ENCODE measurements at regions not wholly inside any gene's neighbourhood (a gene's known extent, or its start where the extent isn't known, plus 50 kb on each side); places are given as distances from the start of the nearest gene placed in this dataset.

DNA sequence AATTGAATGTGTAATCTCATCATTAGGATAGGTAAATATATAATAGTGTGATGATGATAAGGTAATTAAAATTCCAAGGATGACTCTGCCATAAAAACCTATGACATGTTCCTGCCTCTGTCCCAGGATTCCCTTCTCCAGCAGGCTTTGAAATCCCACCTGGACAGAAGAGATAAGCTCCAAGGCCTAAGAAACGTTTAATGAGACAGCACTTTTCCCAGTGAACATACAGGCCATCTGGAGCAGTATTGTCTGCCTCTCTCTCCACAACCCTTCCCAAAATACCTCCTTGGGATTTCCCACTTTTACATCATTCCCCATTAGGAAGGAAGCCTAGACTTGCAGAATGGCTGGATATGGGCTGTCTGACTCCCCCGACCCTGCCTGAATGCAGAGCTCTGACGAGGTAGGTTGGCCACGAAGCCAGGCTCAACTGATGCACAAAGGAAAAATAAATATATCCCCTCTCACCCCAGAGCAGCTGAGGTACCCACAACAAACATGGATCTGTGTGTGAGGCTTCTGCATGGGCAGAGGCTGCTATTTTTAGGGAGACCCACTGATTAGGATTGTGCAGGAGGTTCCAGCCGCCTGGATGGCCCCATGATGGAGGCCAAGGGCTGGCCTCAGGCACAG is 71.0 kb downstream of the TMPRSS5 start:
- DNase-seq: no peak

DNA sequence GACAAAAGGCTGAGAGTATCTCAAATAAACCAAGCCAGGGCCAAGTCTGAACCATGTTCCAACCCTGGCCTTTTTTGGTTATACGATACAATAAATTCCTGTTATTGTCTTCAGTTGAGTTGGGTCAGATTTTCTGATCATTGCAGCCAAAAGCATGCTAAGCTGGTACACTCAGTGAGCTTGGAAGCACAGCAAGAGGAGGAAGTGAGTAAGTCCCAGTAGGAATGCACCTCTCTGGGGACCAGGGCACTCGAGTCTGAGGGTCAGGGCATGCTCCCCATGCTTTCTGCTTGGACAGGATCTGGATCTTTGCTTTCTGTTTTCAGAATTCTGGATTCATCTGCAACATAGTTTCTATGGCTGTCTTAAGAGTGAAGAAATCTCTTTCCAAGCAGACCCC is 73.1 kb downstream of the TMPRSS5 start:
- DNase-seq: no peak

DNA sequence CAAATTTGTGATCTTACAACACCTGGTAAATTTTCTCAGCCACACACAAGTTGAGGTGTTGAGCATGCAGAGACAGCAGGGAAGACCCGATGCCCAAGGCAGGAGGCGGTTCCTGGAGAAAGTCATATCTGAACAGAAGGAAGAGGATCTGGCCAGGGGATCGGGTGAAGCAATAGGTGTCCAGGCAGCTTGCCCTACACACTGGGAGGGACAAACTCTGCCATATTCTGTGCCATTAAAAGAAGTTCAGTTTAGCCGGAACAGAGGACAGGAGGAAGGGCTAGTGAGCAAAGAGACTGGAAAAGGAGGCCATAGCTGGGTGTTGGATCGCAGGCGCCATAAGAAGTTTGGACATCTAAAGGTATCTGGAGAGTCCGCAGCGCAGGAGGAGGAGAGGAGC is 76.5 kb downstream of the TMPRSS5 start:
- no peak for DNase-seq

DNA sequence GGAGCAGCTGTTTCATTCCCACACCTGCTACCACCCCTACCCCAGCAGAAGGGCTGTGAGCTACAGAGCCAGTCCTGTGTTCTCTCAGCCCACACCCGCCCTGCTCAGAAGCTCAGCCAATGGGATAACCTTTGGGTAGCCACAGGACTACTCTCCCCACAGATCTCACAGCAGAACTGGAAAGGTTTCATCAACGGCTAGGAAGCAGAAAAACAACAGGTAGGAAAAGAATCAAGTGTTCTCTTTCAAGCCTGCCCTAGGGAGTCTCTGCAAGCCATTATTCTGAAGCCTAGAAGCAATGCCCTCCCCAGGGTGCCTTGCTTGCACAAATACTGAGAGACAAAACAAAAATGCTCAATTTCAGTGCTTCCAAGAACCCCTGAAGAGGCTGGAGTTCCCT is 77.2 kb downstream of the TMPRSS5 start:
- no peak for DNase-seq

DNA sequence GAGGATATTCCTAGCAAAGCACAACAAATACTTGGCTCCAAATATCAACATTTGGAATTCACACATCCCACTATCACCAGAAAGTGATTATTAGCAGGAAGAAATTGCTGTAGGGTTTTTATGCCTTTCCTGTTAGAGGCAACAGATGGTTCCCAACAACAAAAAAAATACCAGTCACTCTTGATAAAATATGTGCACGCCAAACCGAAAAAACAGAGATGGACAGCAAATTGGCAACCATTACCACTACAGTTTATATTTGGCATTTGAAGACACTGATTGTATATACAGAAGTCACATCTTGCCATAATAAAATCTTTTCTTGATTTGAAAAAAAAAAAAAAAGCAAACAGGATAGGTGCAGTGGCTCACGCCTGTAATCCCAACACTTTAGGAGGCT is 78.2 kb downstream of the TMPRSS5 start:
- DNase-seq: no peak

DNA sequence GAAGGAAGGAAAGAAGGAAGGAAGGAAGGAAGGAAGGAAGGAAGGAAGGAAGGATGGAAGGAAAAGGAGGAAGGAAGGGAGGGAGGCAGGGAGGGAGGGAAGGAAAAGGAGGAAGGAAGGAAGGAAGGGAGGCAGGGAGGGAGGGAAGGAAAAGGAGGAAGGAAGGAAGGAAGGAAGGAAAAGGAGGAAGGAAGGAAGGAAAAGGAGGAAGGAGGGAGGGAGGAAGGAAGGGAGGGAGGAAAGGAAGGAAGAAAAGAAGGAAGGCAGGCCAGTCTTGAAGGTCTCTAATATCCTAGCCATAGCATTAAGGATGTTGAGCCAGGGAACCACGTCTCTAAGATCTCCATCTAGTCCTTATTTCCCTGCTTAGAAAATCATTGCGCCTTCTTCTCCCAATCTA is 78.8 kb downstream of the TMPRSS5 start:
- DNase-seq: no peak

DNA sequence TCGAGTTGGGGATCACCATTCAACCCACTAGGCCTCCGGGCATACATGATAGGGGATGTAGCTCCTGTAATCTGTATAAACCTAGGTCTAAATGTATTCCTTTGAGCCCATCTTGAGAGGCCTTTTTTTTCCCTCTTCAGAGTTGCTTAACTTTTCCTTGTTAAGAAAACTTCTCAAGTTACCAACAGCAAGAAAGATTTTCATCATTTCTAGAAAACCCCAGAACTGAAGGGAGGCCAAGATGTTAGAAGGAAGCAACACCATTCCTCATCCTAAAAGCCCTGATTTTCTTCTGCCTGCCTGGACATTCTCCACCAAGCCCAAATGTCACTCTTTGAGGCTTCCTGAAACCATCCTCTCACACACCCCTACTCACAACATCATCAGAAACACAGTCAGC is 79.4 kb downstream of the TMPRSS5 start:
- DNase-seq: no peak

DNA sequence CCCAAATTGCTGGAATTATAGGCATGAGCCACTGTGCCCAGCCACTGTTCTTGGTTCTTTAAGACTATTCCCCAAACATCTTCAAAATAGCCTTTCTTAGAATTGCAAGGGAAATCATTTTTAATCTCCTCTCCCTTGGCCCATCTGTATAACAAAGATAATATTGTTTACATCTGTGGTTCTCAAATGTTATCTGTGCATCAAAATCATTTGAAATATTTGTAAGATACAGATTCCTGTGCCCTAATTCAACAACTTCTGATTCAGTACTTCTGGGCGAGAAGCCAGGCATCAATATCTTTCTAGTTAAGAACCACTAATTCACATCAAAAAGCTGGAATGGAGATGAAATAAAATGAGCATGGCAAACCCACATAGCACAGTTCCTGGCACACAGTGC is 83.0 kb downstream of the TMPRSS5 start:
- no peak for DNase-seq

DNA sequence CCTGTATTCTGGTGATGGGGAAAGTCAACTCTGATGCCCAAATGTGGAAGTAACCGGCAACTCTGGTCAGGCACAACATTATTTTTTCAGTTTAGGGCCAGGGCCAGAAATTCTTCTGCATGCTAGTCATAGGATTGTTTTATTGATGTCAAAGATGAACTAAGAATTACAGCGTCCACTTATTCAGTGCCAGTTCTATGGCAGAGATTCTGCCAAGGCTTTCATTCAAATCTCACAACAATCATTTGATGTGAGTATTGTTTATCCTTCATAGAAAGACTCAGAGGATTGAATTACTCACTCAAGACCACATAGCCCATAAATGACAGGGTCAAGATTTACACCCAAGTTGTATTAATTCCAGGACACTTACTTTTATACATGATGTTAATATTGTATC is 87.7 kb downstream of the TMPRSS5 start:
- DNase-seq: no peak

DNA sequence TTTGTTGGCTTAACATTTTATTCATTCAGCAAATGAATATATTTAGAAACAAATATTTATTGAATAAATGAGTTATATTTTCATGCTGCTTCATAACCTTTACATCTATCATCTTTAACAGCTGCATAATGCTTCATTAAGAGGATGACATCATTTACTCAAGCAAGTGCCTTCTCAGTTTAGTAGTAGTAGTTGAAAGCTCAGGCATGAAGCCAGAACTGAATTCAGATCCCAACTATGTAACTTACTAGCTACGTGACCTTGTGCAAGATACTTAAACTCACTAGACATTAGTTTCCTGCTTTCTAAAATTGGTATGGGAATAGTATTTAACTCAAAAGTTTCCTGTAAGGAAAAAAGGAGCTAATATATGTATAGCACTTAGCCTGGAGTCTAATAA is 90.3 kb downstream of the TMPRSS5 start:
- no peak for DNase-seq

DNA sequence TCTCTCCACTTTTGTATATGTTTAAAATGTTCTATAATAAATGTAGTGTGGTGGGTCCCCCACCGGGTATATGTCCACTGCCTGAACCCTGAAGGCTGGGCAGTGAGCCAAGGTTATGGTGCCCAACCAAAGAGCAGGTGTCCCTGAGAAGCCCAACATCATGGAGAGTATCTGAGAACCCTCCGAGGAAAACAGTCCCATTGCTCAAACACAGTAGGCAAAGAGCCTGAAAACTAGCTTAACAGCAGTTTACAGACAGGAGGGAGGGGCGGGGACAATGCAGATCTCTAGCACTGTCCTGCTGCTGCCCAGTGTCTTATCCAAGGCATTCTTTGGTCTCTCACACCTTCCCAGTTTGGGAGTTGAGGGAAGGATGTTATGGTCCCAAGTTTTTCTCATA is 91.0 kb downstream of the TMPRSS5 start:
- no peak for DNase-seq

DNA sequence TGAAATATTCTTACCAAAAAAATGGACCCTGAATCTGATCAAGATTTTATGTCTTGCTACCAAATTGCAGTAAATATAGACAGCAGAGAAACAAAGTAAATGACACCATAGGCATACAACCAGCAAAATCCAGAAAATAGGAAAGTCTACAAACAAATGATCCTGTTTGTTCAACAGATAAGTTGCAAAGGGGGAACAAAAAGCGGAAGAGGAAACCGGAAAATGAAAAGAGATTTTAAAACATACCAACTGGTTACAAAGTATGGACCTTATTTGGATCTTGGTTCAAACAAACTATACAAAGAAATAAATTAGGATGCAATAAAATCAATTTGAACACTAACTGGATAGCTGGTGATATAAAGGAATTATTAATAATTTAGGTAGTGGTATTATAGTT is 92.0 kb downstream of the TMPRSS5 start:
- DNase-seq: no peak

DNA sequence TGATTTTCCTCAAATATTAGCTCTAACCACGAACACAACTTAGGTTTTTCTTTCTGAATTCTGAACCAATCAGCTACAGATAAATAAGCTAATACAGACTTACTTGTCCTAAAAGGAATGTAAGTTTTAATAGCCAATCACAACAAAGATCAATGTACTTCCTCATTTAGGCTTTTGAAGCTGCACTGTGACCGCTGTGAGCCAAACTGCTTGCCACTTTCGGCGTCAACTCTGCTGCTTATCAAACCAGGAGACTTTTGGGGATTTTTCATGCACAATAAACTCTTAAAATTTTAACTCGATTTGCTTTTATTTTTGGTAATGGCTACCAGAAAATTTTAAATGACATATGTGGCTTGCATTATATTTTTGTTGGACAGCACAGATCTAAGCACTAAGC is 92.5 kb downstream of the TMPRSS5 start:
- no peak for DNase-seq

DNA sequence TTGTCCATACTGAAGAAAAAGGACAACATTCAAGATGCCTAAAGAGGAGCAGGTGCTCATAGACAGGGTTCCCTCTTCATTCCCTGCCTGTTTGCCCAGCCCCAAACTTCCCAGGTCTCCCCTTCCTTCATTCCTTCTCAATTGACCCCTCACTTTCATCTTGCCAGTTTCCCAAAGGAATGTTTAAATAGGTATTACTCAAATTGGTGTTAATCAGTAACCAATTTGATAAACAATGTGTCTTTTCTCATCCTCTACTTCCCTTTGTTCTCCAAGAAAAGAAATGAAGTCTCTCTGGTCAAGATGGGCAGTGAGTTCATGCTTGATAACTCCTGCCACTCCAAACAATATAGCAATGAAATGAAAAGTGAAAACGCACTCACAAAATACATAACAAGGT is 101.9 kb downstream of the TMPRSS5 start:
- no peak for DNase-seq

DNA sequence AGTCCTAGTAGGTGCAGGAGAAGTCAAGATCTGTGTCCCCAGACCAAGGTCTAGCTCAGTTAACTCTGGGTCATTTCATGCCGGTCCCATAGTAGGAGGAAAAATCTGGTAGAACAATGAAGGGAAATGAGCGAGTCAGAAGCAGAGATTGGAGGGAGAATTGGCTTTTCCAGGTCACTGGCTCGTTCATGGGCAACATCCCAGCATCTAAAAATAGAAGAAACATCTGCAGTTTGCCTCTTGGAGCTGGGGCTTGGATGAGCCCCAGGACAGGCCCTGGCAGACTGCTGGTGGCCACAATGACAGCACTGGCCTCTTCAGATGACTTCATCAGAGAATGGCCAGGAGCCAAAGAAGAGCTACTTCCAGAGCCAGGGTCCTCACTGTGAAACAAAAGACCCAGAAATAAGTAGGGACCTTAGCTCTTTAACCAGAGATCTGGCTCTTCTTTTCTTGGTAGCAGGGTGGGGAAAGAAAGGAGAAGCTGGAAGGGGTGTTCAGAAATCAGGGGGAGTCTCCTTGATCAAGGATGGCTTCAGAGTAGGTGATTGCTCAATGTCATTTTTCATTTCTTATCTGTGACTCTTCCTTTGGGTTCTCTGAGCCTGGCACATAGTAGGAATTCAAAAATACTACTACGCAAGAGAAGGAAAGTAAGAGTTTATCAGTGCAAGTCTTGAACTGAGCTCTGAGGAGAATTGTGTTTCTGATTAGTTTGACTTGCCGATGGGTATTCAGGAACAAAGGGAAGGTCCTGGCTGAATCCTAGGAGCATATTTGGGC is 102.6 kb downstream of the TMPRSS5 start:
- DNase-seq: no peak

DNA sequence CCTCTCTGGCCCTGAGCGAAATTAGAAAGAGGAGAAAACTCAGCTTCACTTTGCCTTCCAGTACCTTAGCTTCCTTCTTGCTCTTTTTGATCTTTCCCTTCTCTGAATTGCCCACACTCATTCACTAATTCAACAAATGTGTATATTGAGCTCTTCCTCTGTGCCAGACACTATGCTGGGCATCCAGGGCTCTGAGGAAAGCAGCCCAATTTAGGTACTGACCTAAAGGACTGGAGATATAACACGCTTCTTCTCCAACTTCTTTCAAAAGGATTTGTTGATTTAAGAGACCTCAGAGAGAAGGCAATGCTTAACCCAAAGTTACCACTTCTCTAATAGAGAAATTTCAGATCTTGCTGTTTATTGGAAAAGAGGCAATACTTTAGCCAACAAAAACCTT is 103.6 kb downstream of the TMPRSS5 start:
- DNase-seq: no peak

DNA sequence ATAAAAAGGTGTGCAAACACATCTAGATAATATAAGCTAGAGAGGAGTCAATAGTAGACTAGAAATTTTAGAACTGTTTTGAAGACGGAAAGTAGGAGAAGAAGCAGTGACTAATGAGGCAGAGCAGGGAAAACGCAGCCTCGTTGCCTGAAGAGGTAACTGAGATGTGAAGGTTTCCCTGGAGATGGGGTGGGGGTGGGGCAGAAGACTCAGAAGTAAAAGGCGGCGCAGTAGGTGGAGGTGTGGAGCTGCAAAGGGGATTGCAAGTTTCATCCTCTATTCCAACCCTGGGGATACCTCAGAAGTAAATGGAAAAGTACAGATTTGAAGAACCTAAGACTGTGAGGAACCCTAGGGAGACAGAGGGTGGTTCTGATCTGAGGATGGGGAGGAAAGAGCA is 109.5 kb downstream of the TMPRSS5 start:
- DNase-seq: no peak

DNA sequence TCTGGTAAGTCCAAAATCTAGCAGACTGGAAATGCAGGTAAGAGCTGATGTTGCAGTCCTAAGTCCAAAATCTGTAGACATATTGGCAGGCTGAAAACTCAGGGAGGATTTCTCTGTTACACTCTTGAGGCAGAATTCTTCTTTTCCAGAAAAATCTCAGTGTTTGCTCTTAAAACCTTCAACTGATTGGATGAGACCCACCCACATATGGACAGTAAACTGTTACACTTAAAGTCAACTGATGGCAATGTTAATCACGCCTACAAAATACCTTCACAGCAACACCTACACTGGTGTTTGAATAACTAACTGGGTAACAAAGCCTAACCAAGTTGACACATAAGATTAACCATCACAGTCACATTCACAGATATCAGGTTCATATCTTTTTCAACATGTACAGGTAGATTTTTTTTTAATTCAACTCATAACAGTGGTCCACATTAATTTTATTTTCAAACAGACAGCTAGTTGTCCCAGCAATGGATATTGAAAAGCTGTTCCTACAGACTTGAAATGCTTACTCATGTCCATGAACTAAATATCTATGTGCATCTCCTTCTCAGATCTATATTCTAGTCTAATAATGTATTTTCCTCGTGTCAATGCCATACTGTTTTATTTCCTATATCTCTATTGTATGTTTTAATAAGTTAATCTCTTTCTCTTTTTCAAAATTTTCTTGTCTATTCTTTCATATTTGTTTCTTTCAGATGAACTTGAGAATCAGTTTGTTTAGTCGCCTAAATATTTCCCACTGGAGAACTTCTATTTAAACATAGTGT is 110.1 kb downstream of the TMPRSS5 start:
- DNase-seq: no peak

DNA sequence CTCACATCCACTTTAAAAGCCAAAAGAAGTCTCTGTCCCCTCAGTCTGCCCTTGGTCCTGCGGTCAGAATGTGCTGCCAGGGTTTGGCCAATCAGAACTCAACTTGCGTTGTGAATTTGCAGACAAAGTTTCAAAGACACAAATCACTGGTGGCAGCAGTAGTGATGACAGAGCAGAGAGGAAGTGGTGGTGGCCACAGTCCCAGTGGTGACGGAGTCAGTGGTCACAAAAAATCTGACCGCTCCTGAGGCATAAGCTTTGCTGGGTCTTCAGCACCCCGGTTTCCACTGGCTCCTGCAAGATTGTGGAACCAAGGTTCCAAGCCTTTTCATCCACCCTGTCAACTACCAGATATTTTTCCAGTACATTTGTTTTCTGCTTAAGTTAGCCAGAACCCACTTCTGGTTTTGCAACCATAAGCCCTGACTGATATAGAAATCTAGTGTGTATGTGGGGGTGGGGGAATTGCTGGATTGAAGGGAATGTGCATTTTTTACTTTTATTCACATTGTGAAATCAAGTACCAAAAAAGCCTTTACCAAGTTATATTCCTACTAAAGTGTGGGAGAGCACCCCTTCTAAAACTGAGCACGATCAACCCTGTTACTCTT is 112.3 kb downstream of the TMPRSS5 start:
- DNase-seq: no peak

DNA sequence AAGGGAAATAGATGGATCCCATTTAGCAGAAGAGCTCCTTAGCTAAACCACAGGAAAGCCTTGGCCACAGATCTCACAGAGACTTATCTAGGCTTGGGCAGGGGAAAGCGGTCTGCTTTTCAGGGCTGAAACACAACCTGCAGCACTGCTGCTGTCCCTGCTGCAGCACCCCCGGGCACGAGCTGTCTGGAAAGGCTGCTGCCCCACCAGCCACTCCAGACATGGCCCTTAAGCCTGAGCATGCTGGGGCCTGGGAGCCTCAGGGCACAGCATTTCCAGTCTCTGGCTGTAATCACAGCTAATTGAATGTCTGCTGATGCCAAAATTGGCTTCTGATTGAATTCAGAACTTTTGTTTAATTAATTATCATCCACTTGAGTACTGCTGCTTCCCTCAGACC is 115.0 kb downstream of the TMPRSS5 start:
- no peak for DNase-seq

DNA sequence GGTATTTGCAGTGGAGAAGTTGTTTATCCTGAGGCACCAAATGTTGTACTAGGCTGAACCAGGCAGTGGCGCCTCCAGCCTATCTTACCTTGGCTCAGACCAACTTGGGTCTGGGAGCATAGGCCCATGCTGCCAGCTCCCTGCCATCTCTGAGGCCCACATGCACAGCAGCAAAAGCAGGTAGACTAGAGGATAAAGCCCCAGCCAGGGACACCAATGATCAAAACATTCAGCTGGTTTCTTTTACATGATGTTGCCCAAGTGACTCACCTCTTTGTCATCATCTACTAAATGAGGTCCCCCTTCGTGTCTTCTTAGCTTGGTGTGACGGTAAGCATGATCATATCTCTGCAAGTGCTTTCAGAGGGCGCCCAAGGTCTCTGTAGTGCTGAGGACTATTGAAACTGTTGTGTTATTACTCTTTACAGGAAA is 112.1 kb upstream of the DRD2 start:
- DNase-seq: no peak

DNA sequence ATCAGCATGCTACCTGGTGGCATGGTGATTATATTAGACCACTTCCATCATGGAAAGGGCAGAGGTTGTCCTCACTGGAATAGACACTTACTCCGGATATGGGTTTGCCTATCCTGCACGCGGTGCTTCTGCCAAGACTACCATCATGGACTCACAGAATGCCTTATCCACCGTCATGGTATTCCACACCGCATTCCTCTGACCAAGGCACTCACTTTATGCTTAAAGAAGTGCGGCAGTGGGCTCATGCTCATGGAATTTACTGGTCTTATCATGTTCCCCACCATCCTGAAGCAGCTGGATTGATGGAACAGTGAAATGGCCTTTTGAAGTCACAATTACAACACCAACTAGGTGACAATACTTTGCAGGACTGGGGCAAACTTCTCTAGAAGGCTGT is 109.2 kb upstream of the DRD2 start:
- no peak for DNase-seq

DNA sequence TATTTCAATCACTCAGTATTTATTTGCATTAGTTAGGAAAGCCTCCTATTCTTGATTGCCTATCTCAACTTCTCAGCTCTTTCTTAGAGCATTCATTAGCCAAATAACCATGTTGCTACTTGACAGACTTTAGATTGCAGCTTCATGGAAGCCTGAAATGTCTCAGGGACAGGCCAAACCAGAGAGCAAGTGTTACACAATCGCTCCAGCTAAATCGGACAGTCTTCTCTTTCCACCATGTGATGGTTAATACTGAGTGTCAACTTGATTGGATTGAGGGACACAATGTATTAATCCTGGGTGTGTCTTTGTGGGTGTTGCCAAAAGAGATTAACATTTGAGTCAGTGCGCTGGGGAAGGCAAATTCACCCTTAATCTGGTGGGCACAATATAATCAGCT is 106.5 kb upstream of the DRD2 start:
- DNase-seq: no peak
